Peyer's patch (tissue), 4 donors: ENCODE measurements at regions not wholly inside any gene's neighbourhood (a gene's known extent, or its start where the extent isn't known, plus 50 kb on each side); places are given as distances from the start of the nearest gene placed in this dataset.

Source experiments
- POLR2A ChIP-seq, 2 donors: fragments of 450-650 bp; IDR thresholded peaks; one replicate each; pipeline ENCODE4 v1.5.1; 2017; ENCODE audit warnings: antibody characterized with exemption in 2 of 2, mild to moderate bottlenecking in 2 of 2, moderate library complexity in 2 of 2
- TF ChIP-seq, protein P1 (sequence below), 6 experiments: fragments of 450-650 bp in 4 of 6; fragments of 200-600 bp in 2 of 6; sonication (generic) in 1 of 6; IDR thresholded peaks; one replicate each; pipeline ENCODE4 v1.5.1; 2017 to 2019; ENCODE audit warnings: antibody characterized with exemption in 6 of 6, mild to moderate bottlenecking in 3 of 6, moderate library complexity in 1 of 6

DNA sequence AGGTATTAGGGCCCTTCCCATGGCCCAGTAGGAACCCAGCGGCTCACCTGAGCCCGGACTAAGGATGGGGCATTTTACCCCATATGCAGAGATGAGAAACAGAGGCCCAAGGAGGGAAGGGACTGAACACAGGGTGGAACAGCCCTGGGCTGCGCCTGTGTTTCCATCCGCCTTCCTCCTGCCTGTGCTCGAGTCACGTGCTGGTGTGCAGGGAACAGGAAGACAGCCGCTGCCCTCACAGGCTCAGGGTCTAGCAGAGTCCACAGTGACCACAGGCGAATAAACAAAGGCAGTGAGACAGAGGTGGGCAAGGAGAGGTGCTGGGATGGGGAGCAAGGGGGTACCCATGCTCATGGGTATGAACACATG, 129.4 kb downstream of the C9orf50 start:
- TF ChIP-seq, protein P1, sequence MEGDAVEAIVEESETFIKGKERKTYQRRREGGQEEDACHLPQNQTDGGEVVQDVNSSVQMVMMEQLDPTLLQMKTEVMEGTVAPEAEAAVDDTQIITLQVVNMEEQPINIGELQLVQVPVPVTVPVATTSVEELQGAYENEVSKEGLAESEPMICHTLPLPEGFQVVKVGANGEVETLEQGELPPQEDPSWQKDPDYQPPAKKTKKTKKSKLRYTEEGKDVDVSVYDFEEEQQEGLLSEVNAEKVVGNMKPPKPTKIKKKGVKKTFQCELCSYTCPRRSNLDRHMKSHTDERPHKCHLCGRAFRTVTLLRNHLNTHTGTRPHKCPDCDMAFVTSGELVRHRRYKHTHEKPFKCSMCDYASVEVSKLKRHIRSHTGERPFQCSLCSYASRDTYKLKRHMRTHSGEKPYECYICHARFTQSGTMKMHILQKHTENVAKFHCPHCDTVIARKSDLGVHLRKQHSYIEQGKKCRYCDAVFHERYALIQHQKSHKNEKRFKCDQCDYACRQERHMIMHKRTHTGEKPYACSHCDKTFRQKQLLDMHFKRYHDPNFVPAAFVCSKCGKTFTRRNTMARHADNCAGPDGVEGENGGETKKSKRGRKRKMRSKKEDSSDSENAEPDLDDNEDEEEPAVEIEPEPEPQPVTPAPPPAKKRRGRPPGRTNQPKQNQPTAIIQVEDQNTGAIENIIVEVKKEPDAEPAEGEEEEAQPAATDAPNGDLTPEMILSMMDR (IDR thresholded peaks at IDR 0.05): no peak
- no peak for TF ChIP-seq POLR2A (IDR thresholded peaks at IDR 0.05)
